ENCODE measurements at regions not wholly inside any gene's neighbourhood (a gene's known extent, or its start where the extent isn't known, plus 50 kb on each side); places are given as distances from the start of the nearest gene placed in this dataset.

DNA sequence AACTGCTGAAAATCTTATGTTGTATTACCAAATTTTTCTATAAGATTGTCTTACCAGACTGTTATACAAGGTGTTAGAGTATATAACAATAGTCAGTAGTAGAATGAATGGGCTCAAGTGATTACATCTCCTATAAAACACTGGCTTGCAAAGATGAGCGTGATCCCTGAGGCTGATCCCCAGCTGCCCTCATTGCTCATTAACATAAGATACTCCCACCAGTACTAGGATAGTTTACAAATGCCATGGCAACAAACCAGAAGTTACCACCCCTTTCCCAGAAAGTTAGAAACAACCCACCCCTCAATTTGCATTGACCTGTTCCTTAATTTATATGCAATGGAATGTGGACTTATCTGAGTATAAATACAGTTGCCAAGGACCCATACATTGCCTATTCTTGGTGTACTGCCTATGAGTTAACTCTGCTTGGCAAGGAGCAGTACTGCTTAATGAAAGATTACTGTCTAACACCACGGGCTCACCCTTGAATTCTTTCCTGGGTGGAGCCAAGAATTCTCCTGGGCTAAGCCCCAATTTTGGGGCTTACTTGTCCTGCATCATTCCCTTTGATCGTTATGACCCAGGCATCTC lies 252.8 kb upstream of the CHD6 start:
- no peak overlapping the region for H3K27ac ChIP-seq
- TF ChIP-seq, protein P1, sequence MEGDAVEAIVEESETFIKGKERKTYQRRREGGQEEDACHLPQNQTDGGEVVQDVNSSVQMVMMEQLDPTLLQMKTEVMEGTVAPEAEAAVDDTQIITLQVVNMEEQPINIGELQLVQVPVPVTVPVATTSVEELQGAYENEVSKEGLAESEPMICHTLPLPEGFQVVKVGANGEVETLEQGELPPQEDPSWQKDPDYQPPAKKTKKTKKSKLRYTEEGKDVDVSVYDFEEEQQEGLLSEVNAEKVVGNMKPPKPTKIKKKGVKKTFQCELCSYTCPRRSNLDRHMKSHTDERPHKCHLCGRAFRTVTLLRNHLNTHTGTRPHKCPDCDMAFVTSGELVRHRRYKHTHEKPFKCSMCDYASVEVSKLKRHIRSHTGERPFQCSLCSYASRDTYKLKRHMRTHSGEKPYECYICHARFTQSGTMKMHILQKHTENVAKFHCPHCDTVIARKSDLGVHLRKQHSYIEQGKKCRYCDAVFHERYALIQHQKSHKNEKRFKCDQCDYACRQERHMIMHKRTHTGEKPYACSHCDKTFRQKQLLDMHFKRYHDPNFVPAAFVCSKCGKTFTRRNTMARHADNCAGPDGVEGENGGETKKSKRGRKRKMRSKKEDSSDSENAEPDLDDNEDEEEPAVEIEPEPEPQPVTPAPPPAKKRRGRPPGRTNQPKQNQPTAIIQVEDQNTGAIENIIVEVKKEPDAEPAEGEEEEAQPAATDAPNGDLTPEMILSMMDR (conservative IDR thresholded peaks at IDR 0.05), result no peak

DNA sequence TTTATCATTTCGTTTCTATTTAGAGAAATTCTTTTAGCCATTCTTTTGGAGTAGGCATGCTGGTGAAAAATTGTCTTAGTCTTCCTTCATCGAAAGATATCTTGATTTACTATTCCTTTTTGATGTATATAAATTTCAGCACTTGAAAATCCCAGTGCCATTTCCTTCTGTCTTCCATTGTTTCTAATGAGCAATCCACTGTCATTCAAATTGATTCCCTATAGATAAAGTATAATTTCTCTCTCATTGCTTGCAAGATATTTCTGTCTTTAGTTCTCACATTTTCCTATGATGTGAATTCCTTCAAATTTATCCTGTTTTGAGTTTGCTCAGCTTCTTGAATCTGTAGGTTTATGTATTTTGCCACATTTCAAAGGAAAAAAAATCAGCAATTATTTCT lies 251.1 kb upstream of the CHD6 start:
- TF ChIP-seq, protein P1 (conservative IDR thresholded peaks at IDR 0.05), result no peak
- no peak overlapping the region for H3K27ac ChIP-seq

DNA sequence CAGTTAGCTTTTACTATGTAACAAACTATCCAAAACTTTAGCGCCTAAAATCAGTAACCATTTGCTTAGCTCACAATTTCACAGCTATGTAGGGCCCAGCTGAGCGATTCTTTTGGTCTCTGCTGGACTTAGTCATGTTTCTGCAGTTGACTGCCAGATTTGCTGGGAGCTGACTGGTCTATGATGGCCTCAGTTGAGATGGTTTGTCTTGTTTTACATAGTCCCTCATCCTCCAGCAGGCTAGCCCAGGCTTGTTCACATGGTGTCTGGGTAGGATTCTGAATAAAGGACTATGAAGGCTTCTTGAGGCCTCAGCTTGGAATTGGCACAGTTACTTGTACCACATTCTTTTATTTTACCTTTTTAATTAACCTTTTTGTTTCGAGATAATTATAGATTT lies 247.8 kb upstream of the CHD6 start:
- TF ChIP-seq, protein P1 (conservative IDR thresholded peaks at IDR 0.05), result no peak

DNA sequence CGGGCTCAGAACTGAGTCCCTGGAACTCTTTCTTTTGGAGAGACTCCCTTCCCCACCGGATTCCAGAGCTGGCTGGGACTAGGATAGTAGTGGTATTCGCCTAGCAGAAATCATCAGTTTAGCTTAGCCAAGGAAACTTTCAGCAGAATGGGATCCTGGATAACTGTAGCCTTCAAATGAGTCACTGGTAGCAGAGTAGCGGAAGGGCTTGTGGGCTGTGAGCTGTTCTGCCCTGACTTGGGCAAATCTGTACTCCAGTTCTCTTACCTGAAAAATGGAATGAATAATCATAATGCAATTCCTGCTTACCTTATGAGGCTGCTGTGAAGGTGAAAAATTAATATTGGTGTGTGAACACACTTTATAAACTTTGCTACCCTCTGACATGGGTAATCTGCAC lies 244.3 kb upstream of the CHD6 start:
- H3K27ac ChIP-seq, result no peak overlapping the region
- TF ChIP-seq, protein P1 (conservative IDR thresholded peaks at IDR 0.05), result no peak

More for the DNA sequence above, 247.8 kb upstream of the CHD6 start:
- H3K27ac ChIP-seq, result no peak overlapping the region

DNA sequence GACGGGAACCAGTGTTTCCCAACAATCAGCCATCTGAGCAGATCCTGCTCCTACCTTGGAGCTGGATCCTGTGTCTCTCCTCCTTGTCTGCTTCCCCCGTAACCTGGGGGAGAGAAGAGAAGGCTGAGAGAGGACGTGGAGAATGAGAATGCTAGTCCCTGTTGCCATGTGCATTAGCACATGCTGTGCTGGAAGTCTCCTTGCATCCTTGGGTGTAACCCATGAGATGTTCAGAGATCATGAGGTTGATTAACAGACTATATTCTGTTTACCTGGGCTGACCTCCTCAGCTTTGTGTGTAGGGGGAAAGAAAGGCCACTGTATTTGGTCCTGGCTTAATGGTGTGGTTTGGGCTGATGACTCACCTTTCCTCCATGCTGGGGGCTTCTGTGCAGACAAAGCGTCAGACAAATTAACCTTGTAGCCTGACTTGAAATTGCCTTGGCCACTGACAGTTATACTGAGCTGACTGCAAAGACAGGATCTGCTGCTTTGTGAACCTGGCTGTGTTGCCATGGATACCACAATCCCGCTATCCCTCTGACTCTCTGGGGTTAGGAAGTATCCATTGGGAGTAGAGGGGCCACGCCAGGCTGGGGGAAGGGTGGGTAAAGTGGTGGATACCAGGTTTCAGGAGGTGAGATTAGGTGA lies 243.7 kb upstream of the CHD6 start:
- TF ChIP-seq, protein P1 (conservative IDR thresholded peaks at IDR 0.05), result no peak
- H3K27ac ChIP-seq, result no peak overlapping the region

DNA sequence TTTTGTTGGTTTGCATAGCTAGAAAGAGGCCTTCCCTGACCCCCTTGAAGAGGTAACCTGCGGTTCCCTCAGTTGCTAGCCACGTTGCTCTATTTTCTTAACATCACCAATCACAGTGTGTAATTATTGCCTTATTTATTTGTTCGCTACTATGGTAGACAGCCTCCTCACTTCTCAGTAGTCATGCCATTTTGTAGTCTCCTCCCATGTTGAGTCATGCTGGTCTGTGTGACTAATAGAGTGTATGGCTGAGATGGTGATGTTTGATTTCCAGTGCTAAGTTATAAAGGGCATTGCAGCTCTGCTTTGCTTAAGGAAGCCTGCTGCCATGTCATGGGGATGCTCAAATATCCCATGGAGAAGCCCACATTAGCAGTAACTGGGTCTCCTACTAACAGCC lies 236.6 kb upstream of the CHD6 start:
- TF ChIP-seq, protein P1 (conservative IDR thresholded peaks at IDR 0.05), result no peak
- no peak overlapping the region for H3K27ac ChIP-seq

DNA sequence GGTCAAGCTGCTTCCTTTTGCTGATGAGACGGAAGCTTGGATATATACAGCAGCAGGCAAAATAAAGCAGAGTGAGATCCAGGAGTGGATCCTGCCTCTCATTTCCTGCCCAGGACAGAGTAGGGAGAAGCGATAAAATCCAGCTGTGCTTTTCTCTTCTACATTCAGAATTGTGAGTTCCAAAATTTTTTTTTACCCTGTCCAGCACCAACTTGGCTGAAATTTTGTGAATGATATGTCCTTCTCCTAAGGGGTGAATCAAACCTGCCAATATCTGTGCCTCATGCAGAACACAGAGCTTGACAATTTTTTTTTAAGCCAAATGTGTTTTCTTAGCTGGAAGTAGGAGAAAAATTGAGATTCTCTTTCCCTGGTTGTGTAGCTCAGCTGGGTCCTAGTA lies 235.6 kb upstream of the CHD6 start:
- H3K27ac ChIP-seq, result no peak overlapping the region
- TF ChIP-seq, protein P1 (conservative IDR thresholded peaks at IDR 0.05), result no peak
